ENCODE measurements at regions not wholly inside any gene's neighbourhood (a gene's known extent, or its start where the extent isn't known, plus 50 kb on each side); places are given as distances from the start of the nearest gene placed in this dataset.

DNA sequence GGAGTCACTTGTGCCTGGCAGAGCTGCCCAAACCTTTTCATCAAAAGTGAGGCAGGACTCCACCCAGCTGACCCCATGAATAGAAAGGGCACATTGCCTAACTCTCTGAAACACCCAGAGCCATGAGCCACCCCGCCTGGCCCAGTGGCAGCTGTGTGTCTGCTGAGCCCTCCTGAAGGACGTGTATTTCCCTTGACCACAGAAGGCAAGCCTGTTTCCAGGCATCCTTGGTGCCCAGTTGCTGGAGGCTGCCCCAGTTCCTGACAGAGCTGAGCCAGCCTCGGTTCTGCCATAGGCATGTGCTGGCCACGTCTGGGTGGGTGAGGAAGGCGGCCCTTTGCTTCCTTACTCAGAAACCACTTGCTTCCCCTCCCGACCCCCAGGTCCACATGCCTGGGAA is 124.7 kb upstream of the GLI2 start:
- Mint-ChIP-seq H3K4me1 (ENCODE audit: low read depth) (no peaks in the 10 kb centered on the region), H3K9me3 (ENCODE audit: insufficient read depth) (no peaks in the 10 kb centered on the region), H3K27ac (no peak overlapping the region), H3K36me3 (ENCODE audit: low read depth) (no peaks in the 10 kb centered on the region), H3K4me3 (no peak overlapping the region), H3K27me3 (ENCODE audit: low read depth) (no peaks in the 10 kb centered on the region)
- POLR2A ChIA-PET, result no interaction called here
- DNase-seq, result no peak
- CTCF ChIA-PET, result no interaction called here
- no peak for ATAC-seq

DNA sequence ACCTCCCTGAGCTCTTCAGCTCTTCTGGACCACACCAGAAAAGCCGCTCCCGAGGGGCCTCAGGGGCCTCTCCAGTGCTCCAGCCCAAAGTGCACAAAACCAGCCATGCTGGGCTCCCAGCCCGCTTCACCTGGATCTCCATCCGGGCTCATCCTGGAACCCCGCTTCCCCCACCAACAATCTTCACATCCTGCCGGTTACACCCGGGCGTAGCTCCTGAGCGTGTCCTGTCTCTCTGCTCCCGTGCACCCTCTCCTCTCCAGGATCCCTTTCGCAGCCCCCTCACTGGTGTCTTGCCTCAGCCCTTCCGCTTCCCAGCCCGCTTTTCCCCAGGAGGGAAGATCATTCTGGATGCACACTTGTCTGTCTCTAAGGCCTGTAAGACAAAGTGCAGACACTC is 123.7 kb upstream of the GLI2 start:
- Mint-ChIP-seq H3K36me3 (ENCODE audit: low read depth) (no peaks in the 10 kb centered on the region), H3K4me3 (no peak overlapping the region), H3K4me1 (ENCODE audit: low read depth) (no peaks in the 10 kb centered on the region), H3K27me3 (ENCODE audit: low read depth) (no peaks in the 10 kb centered on the region), H3K9me3 (ENCODE audit: insufficient read depth) (no peaks in the 10 kb centered on the region), H3K27ac (no peak overlapping the region)
- DNase-seq (no peak), ATAC-seq (no peak)
- ChIA-PET CTCF (no interaction called here), POLR2A (no interaction called here)

DNA sequence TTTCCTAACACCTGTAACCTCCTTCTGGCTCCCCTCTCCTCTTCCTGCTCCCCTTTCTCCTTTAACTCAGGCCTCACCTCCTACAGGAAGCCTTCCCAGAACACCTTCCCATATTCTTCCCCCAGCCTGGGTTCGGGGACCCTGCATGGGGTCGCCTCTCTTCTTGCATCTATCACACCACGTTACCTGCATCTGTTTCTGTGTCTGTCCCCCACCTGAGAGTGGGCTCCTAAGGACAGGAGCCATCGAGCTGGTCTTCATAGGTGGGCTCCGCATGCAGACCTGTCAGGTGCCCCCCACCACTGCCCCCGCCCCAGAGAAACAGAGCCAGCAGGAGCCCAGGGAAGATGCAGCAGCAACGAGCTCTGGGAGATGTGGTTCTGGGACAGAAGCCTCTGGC is 123.2 kb upstream of the GLI2 start:
- no peaks in the 10 kb centered on the region for H3K27me3 Mint-ChIP-seq (ENCODE audit: low read depth)
- POLR2A ChIA-PET, result no interaction called here
- no peak overlapping the region for H3K4me3 Mint-ChIP-seq
- CTCF ChIA-PET, result no interaction called here
- ATAC-seq, result no peak
- H3K9me3 Mint-ChIP-seq (ENCODE audit: insufficient read depth), result no peaks in the 10 kb centered on the region
- H3K36me3 Mint-ChIP-seq (ENCODE audit: low read depth), result no peaks in the 10 kb centered on the region
- no peak overlapping the region for H3K27ac Mint-ChIP-seq
- no peaks in the 10 kb centered on the region for H3K4me1 Mint-ChIP-seq (ENCODE audit: low read depth)
- DNase-seq, result no peak

DNA sequence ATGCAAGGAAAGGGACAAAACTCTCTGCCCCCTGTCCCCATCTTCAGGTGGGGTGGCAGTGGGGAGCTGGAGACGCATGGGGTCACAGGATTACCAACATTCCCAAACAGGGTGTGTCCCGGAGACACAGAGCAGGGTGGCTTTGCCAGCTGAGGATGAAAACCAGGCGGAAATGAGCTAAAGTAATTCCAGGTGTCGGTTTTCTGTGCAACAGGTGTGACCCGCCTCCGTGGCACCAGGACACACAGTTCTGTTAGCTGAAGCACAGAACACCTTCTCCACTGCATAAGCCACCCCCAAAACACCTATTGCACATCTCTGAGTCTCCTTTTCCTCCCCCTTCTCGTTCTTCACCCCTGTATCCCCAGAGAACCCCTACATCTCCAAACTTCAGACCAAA is 122.7 kb upstream of the GLI2 start:
- H3K36me3 Mint-ChIP-seq (ENCODE audit: low read depth), result no peaks in the 10 kb centered on the region
- H3K9me3 Mint-ChIP-seq (ENCODE audit: insufficient read depth), result no peaks in the 10 kb centered on the region
- no peaks in the 10 kb centered on the region for H3K4me1 Mint-ChIP-seq (ENCODE audit: low read depth)
- ChIA-PET POLR2A (no interaction called here), CTCF (no interaction called here)
- H3K27ac Mint-ChIP-seq, result no peak overlapping the region
- ATAC-seq (no peak), DNase-seq (no peak)
- no peaks in the 10 kb centered on the region for H3K27me3 Mint-ChIP-seq (ENCODE audit: low read depth)
- H3K4me3 Mint-ChIP-seq, result no peak overlapping the region

DNA sequence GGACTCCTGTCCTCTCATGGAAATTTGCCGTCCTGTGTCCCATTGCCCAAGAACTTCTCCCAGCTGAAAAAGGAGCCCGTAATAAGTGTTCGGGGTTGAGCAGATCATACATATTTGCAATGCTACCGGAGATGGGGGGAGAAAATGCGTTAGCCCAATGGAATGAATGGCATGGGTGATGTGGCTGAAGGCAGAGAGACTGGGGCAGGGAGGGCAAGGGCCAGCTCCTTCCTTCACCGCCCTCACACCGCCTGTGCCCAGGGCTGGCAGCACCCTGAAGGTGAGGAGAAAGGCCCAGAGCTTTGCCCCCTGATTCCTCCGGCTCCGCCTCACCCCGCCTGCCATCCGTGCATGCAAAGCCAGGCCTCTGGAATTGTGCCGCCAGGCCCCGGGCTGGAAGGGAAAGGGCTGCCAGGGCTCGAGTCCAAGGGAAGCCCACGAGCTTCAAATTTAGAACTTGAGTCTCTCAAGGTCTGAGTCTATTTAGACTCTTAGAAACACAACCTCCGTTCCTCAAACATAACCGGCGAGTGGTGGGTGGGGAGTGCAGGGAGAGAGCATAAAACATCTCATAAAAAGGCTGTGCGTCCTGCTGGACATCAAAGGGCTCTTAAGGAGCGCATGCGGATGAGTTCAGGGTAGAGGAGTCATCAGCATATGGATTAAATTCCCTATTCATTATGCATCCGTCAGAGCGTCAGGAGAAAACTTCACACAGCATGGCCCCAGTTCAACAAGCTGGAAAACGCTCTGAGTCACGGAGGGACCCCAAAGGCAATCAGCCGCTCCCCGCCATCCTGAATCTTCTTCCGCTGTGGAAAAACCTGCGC is 121.7 kb upstream of the GLI2 start:
- Mint-ChIP-seq H3K27me3 (ENCODE audit: low read depth) (no peaks in the 10 kb centered on the region), H3K9me3 (ENCODE audit: insufficient read depth) (no peaks in the 10 kb centered on the region), H3K4me3 (no peak overlapping the region), H3K36me3 (ENCODE audit: low read depth) (no peaks in the 10 kb centered on the region), H3K27ac (no peak overlapping the region), H3K4me1 (ENCODE audit: low read depth) (no peaks in the 10 kb centered on the region)
- POLR2A ChIA-PET, result no interaction called here
- DNase-seq (no peak), ATAC-seq (no peak)
- CTCF ChIA-PET, result no interaction called here

DNA sequence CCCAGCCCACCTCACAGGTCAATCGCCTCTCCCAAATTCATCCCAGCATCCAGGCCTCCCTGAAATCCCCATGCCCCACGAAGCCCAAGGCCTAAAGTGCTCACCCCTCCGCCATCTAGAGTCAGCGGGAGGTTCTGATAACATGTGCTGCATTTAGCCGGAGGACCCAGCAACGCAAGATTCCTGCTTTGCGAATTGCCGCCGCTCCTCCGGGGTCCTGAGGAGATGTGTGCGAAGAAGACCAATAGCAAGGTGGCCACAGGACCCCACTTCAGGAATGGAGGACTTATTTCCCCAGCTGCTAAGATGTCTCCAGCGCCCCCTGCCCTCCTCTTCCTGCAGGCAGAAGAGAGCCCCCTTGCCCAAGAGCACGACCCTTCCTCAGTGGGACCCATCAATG is 120.8 kb upstream of the GLI2 start:
- no peaks in the 10 kb centered on the region for H3K9me3 Mint-ChIP-seq (ENCODE audit: insufficient read depth)
- no peaks in the 10 kb centered on the region for H3K4me1 Mint-ChIP-seq (ENCODE audit: low read depth)
- CTCF ChIA-PET, result no interaction called here
- DNase-seq (no peak), ATAC-seq (no peak)
- no peak overlapping the region for H3K4me3 Mint-ChIP-seq
- no peaks in the 10 kb centered on the region for H3K36me3 Mint-ChIP-seq (ENCODE audit: low read depth)
- H3K27ac Mint-ChIP-seq, result no peak overlapping the region
- H3K27me3 Mint-ChIP-seq (ENCODE audit: low read depth), result no peaks in the 10 kb centered on the region
- POLR2A ChIA-PET, result no interaction called here

DNA sequence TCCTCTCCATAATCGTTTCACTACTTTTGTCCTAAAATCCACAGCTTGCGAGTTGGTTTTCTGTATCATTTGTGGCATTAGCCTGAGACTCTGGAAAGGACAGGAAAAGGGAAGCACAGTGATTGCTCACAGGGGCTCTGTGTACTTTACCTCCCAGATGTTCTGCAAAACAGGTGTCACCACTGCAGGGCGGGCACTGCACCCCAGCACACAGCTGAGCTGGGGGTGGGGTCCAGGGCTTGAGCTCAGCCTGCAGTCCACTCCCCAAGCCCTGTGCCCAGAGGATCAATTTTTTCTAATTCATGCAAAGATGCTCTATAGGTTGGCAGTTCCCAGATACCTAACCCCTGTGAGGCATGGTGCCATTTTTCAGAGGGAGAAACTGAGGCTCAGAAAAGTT is 119.4 kb upstream of the GLI2 start:
- no peaks in the 10 kb centered on the region for H3K36me3 Mint-ChIP-seq (ENCODE audit: low read depth)
- no peak for ATAC-seq

DNA sequence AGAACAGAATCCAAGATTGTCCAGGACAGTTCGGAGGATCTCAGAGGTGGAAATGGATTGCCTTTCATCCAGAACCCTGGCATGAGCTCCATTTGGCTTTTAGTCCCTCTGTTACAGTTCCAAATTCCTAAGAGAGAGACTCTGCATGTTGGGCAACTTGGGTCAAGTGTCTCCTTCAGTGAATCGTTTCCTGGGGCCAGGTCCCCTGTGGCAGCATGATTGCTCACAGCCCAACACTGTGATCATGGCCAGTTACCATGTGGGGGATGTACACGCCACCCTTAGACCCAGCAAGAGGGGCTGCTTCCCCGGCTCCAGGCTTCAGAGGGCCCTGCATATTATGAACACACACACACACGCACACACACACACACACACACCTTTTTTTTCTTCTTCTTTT is 118.6 kb upstream of the GLI2 start:
- POLR2A ChIA-PET, result no interaction called here
- ATAC-seq (no peak), DNase-seq (no peak)

More for the DNA sequence above, 119.4 kb upstream of the GLI2 start:
- DNase-seq, result no peak
- ChIA-PET POLR2A (no interaction called here), CTCF (interaction anchor here (0.7 kb wide), 1 partner anchor 1239 kb away, joined by 3 read pairs; no protein-coding TSS in a partner anchor)
- Mint-ChIP-seq H3K27me3 (ENCODE audit: low read depth) (no peaks in the 10 kb centered on the region), H3K27ac (no peak overlapping the region), H3K4me3 (no peak overlapping the region), H3K9me3 (ENCODE audit: insufficient read depth) (no peaks in the 10 kb centered on the region), H3K4me1 (ENCODE audit: low read depth) (no peaks in the 10 kb centered on the region)

DNA sequence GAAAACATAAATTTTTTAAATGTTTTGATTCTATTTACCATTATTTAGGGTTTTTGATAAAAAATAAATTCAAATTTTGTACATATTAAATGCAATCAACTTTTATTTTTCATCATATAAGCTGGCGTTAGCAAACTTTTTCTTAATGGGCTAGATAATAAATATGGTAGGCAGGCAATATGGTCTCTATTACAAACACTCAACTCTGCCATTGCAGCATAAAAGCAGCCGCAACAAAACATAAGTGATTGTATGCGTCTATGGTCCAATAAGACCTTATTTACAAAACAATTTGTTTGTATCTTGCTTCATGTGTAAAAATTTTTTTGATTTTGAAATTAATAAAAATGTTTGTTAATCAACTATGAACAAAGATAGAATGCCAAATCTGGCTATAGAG is 116.8 kb upstream of the GLI2 start:
- H3K9me3 Mint-ChIP-seq (ENCODE audit: insufficient read depth), result no peaks in the 10 kb centered on the region
- no peak overlapping the region for H3K27ac Mint-ChIP-seq
- no peaks in the 10 kb centered on the region for H3K4me1 Mint-ChIP-seq (ENCODE audit: low read depth)
- ChIA-PET POLR2A (no interaction called here), CTCF (no interaction called here)
- H3K4me3 Mint-ChIP-seq, result no peak overlapping the region
- ATAC-seq (no peak), DNase-seq (no peak)
- H3K27me3 Mint-ChIP-seq (ENCODE audit: low read depth), result no peaks in the 10 kb centered on the region
- no peaks in the 10 kb centered on the region for H3K36me3 Mint-ChIP-seq (ENCODE audit: low read depth)

More for the DNA sequence above, 118.6 kb upstream of the GLI2 start:
- Mint-ChIP-seq H3K4me1 (ENCODE audit: low read depth) (no peaks in the 10 kb centered on the region), H3K27me3 (ENCODE audit: low read depth) (no peaks in the 10 kb centered on the region), H3K27ac (no peak overlapping the region), H3K4me3 (no peak overlapping the region), H3K9me3 (ENCODE audit: insufficient read depth) (no peaks in the 10 kb centered on the region), H3K36me3 (ENCODE audit: low read depth) (no peaks in the 10 kb centered on the region)
- CTCF ChIA-PET, result interaction anchor here (0.7 kb wide), 1 partner anchor 1238 kb away, joined by 3 read pairs; no protein-coding TSS in a partner anchor

DNA sequence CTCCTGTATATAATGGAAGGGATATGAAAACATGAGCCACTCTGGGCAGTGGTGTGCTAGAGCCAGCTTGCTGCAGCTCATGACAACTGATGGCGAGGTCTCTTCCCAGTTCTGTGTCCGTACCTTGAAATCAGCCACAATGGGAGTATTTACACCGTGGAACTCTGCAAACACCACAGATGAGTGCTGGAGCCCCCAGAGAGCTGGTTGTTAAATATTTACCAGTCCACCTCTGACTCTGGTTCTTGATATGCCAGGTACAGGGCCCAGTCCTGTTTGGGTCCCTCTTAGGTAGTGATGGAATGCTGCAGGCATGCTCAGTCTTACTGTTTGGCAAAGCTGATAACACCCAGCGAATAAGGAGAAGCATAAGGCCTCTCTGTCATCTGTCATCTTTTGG is 116.1 kb upstream of the GLI2 start:
- ATAC-seq, result no peak
- Mint-ChIP-seq H3K9me3 (ENCODE audit: insufficient read depth) (no peaks in the 10 kb centered on the region), H3K27ac (no peak overlapping the region), H3K4me1 (ENCODE audit: low read depth) (no peaks in the 10 kb centered on the region), H3K27me3 (ENCODE audit: low read depth) (no peaks in the 10 kb centered on the region), H3K4me3 (no peak overlapping the region), H3K36me3 (ENCODE audit: low read depth) (no peaks in the 10 kb centered on the region)
- no peak for DNase-seq
- ChIA-PET POLR2A (no interaction called here), CTCF (no interaction called here)

DNA sequence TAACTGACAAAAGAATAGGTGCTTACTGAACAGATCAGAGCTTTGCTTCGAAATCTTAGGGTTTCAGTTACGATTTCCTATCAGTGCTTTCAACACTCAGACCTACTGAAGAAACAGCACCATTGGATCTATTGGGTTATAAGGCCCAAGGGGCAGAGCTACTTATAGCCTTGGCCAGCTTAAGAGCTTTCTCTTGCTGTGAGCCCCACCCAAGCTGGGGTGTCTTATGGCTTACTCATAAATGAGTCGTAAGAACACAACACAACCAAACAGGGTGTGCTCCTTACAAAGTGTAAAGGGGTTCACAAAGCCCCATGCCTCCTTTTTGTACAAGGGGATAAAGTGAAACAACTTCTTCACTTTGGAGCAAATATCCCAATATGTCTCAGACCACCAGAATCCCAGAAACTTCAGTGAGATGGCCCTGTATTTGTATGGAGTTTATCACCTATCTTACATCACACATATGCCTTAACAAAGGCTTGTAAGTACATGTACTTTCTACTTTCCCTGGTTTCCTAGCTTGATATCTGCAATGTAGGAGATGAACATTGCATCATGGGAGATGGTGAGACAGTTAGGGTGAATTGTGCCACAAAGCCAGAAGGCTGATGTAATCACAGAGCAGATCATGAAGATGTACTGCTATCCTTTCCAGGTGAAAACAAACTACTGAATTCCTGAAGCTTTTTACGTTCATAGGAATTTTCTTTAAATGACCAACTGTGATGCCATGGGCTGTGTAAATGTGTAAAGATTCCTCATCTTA is 115.5 kb upstream of the GLI2 start:
- Mint-ChIP-seq H3K9me3 (ENCODE audit: insufficient read depth) (no peaks in the 10 kb centered on the region), H3K27me3 (ENCODE audit: low read depth) (no peaks in the 10 kb centered on the region), H3K4me1 (ENCODE audit: low read depth) (no peaks in the 10 kb centered on the region), H3K36me3 (ENCODE audit: low read depth) (no peaks in the 10 kb centered on the region), H3K4me3 (no peak overlapping the region), H3K27ac (no peak overlapping the region)
- DNase-seq, result no peak
- ATAC-seq, result no peak
- CTCF ChIA-PET, result no interaction called here
- POLR2A ChIA-PET, result no interaction called here

DNA sequence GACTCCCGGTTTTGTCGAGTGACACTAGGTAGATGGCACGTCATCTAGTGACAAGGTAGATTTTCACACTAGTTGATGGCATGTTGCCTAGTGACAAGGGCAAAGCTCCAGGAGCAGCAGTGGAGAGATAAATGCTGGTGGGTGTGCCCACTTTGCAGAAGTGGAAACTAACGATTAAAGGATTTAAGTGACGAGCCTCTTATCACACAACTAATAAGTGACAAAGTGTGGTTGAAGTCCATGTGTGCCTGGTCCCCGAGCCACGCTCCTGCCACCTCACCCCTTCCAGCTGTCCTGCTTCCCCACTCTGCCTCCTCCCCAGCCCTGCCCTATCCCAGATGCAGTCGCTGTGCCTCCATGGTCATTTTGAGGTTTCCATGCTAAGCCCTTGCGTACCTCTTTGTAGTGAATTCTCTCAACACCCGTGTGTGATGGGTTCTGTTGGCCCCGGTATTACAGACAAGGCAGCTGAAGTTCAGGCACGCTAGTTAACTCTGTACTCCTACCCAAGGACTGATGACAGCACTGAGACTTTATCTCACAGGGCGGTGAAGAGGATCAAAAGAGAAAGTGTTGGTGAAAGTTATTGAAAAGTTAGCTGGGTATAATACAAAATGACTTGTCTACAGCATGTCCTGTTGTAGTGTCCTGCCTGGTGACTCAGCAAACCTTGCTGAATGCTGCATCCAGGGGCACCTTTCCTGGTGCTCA is 113.4 kb upstream of the GLI2 start:
- Mint-ChIP-seq H3K4me3 (no peak overlapping the region), H3K9me3 (ENCODE audit: insufficient read depth) (no peaks in the 10 kb centered on the region), H3K36me3 (ENCODE audit: low read depth) (no peaks in the 10 kb centered on the region), H3K27me3 (ENCODE audit: low read depth) (no peaks in the 10 kb centered on the region), H3K4me1 (ENCODE audit: low read depth) (no peaks in the 10 kb centered on the region), H3K27ac (no peak overlapping the region)
- no peak for ATAC-seq
- CTCF ChIA-PET, result no interaction called here
- no peak for DNase-seq
- POLR2A ChIA-PET, result interaction anchor here (0.7 kb wide), 1 partner anchor 120 kb away, joined by 3 read pairs; no protein-coding TSS in a partner anchor
